ENCODE measurements at regions not wholly inside any gene's neighbourhood (a gene's known extent, or its start where the extent isn't known, plus 50 kb on each side); places are given as distances from the start of the nearest gene placed in this dataset.

DNA sequence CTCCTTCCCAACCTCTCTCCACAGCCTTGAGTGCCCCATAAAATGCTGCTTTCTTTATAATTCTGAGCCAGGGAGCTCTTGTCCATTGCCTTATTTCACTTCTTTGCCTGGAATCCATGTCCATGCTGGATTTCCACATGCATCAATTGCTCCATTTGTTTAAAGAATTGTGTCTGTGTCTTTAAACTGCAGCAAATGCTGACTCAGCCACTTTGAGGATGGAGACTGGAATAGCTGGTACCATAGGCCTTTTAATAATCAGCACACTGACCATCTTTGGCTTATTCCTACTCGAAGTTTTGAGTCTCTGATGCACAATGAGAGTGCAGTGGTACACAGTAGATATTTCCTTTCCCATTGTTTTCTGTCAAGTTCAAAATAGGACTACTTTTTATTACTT is 318.8 kb downstream of the LRIG3 start:
- DNase-seq = no peak

GRCh38 chr12:58602179-58602578 is 318.1 kb downstream of the LRIG3 start:
- no peak for DNase-seq

DNA sequence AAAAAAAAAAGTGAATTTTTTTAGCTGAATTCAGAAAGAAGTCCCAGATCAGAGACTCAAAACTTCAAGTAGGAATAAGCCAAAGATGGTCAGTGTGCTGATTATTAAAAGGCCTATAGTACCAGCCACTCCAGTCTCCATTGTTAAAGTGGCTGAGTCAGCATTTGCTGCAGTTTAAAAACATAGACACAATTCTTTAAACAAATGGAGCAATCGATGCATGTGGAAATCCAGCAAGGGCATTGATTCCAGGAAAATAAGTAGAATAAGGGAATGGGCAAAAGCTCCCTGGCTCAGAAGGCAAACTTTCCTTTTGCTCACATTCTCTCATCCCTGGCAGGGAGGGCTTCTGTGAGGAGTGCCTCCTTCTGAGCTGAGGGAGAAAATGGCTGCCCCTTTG is 317.6 kb downstream of the LRIG3 start:
- DNase-seq = no peak

DNA sequence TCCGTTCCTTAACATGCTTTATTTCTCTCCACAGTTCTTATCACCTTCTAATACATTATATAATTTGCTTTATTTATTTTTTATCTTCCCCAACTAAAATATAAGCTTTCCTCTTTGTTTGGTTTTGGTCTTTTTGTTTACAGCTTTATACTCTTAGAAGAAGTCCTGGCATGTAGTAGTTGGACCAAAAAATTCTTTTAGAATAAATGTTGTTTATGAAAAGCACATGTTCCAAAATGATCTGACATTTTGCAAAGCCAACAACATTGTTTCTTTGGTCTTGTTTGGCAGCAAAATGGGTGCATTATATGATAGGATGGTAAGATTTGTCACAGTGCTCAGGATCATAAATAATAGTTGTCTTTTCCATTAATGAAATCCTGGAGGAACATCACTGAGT is 312.5 kb downstream of the LRIG3 start:
- DNase-seq = no peak

GRCh38 chr12:58608711-58609110 is 311.6 kb downstream of the LRIG3 start:
- no peak for DNase-seq

- no peak for DNase-seq
Measured at GRCh38 chr12:58615047-58615446, 305.3 kb downstream of the LRIG3 start.

DNA sequence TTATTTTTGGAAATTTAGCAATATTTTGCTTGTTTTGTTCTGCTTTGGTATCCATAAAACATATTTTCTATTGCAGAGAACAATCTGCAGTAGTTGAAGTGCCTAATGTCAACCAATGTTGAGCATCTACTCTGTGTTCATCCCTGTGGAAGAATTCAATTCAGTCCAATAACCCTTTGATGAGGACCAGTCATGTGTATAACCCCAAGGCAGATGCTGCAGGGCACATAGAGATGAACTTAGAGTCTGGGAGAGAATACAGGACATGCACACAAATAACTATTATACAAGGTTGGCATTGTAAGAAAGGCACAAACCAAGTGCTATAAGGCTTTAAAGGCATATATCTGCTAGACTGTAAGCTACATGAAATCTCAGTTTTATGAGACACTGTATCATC is 304.7 kb downstream of the LRIG3 start:
- DNase-seq = no peak

- no peak for DNase-seq
Measured at GRCh38 chr12:58616618-58617017, 303.7 kb downstream of the LRIG3 start.

- no peak for DNase-seq
Measured at GRCh38 chr12:58621126-58621525, 299.2 kb downstream of the LRIG3 start.

DNA sequence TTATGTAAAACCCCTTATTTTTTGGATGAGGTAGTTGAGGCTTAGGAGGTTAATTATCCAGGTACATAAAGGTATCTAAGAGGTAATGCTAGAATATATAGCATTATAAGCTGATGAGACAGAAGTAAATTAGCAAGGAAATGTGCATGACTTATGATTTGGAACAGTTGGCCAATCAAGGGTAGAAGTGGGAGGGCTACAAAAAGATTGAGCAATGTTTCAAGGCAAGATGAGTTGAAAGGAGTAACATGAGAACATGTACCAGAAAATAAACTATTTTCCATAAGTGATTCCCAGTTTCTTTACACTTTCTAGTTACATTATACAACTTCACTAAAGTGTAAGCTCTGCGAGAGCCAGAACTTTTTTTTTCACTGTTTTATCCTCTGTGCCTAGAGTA is 290.9 kb downstream of the LRIG3 start:
- no peak for DNase-seq

DNA sequence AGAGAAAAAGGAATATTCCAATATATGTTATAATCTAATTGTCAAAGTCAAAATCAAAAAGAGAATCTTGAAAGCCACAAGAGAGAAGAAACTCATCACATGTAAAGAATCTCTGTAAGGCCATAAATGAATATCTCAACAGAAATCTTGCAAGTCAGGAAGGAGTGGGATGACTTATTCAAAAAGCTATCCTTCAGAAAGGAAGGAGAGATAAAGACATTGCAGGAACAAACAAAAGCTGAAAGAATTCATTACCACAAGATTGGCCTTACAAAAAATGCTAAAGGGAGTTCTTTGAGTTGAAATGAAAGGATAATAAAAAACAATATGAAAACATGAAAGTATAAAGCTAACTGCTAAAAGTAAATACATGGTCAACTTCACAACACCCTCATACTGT is 286.8 kb downstream of the LRIG3 start:
- DNase-seq = no peak

DNA sequence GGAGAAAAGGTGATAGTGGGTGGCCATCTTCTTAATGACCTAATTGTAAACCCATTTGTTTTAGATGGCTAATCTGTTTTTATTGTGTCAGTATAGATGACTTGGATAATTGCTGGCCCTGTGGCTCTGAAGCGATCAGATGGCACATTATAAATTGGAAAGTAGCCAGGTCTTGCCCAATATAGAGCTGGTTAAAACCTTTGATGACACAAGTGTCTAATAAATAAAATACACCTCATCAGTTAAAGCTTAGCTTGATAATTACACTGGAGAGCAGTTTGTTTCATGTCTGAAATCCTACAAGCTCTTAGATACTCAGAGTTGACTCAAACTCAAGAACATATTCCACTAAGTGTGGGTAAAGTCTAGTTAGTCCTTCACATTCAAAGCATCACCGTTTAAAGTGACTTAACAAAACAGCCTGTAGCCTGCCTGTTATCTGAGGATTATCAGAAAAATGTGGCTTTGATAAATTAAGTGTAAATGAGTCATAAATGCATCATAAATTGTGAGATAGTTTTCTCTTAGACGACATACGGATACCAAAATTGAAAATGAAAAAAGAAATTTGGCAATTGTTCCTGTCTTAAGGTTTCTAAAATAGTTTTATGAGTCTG is 280.9 kb downstream of the LRIG3 start:
- no peak for DNase-seq

GRCh38 chr12:58640314-58640713 is 280.0 kb downstream of the LRIG3 start:
- no peak for DNase-seq

DNA sequence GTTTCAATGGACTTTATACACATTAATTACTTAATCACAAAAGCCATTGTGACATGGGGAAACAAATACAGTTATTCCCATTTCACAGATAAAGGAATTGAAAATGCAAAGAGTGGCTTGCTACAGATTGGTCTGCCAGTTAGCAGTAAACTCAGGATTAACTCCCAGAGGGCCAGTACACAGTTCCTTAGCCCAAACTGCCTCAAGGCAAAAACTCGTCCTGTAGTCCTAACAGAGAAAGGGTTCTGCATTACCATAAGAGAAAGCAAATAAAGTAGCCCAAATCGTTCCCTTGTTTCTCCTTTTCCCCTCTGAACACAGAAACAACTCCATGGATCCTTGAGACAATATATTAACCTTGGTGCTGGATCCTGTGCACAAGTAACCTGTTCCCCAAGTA is 274.4 kb downstream of the LRIG3 start:
- DNase-seq = no peak

- DNase-seq = no peak
Measured at GRCh38 chr12:58647495-58647894, 272.8 kb downstream of the LRIG3 start.

DNA sequence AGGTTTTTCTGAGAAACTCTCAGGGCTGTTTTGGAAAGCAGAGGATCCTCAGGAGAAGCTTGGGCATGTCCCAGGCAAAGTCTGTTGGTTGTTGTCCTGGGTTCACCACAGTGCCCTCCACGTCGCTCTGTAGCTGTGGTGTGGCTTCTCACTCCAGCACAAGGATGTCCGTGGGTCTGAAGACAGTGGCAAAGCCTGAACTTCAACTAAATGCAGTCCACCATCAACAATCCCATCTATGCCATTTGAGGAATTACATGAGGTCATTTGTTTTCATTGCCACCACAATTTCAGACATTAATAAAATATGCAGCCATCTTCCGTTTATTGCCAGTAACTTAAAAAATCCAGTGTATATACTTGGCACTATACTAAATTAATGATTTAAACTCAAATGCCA is 272.1 kb downstream of the LRIG3 start:
- DNase-seq = no peak

- DNase-seq = no peak
Measured at GRCh38 chr12:58651850-58652249, 268.5 kb downstream of the LRIG3 start.

DNA sequence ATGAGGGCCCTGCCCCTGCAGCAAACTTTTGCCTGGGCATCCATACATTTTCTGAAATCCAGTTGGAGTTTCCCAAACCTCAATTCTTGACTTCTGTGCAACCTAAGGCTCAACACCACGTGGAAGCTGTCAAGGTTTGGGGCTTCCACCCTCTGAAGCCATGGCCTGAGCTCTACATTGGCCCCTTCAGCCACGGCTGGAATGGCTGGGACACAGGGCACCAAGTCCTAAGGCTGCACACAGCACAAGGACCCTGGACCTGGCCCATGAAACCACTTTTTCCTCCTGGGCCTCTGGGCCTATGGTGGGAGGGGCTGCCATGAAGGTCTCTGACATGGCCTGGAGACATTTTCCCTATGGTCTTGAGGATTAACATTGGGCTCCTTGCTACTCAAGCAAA is 266.3 kb downstream of the LRIG3 start:
- no peak for DNase-seq

DNA sequence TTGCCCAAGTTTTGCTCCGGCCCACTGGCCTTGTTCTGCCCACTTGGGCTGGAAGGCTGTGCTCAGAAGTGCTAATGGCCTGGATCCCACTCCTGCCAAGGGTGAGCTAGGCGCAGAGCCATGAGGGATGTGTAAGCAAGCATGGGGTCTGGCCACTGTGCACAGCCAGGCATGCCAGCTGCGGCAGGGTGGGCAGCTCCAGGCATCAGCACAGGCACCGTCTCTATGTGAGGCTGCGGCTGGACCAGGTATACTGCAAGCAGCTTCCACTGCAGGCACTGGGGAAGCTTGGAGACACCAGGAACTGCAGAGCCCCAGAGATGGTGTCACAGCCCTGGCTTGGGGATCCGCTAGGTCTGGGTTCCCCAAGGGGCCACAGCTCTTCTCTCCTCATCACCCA is 264.9 kb downstream of the LRIG3 start:
- no peak for DNase-seq

GRCh38 chr12:58656254-58657009 is 263.9 kb downstream of the LRIG3 start:
- DNase-seq = no peak

DNA sequence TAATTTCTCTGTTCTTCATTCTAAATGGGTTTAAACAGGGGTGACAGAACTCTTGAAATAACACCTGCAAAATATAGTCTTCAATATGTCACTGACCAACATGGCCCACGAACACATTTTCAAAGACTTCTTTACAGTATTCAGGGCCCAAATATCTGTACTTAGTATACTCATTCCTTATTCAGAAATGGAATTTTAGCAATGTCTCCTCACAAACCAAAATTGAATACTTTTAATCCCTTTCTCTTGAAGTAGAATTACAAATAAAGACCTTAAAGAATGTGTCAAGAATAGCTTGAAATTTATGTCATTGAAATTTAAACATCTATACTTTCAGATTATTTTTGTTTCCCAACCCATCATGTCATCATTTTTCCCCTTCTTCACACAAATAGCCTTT is 263.1 kb downstream of the LRIG3 start:
- no peak for DNase-seq

GRCh38 chr12:58665375-58665774 is 254.9 kb downstream of the LRIG3 start:
- no peak for DNase-seq

DNA sequence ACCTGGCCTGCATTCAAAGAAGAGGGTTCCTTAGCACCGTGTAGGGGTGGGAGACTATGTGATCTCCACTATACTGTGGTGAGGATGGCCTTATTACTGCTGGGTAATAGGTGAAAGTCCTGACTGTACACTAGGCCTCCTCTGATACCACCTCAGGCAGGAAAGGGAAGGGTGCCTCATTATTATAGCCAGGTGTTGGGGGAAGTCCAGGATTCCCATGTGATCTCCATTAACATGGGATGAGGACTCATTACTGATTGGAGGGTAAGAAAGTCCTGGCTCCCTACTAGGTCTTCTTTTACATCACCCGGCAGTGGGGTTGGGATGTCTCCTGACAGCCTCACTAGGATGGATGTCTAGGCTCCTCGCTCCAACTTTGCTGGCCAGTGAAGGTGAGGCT is 252.1 kb downstream of the LRIG3 start:
- no peak for DNase-seq

DNA sequence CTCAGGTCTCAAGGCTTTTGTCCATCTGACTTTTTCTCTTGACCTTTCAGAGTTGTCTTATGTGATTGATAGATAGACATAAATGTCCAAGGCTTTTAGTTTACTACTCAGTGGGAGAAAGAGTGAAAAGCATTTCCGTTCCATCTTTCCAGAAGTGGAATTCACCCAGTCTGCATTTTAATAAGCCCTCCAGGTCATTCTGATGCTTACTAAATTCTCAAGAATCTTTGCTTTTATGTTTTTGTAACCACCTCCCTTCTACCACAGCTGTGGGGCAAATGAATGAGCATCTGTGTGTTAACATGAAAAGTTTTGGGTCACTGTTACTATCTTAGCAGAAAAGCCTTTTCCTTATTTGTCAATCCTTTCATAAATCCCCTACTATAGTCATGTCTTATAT is 251.4 kb downstream of the LRIG3 start:
- no peak for DNase-seq

DNA sequence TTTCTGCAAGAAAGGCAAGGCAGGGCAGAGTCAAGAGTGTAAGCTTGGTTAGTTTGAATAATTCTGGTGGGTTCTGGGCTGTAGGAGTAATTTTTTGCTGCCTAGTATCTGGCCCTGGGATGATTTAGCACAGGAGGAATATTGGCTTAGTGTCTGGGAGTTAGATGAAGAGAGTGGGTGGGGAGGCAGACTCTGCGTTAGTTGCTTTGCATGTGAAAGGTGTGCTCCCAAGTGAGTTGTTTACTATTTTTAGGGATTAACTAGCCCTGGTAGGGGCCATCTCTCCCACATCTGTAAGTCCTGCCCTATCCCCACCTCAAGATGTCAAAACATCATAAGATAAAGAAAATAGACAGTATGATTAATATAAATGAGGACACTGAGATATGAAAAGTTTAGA is 249.7 kb downstream of the LRIG3 start:
- no peak for DNase-seq
